CD14-positive monocyte (primary cell): ENCODE measurements at regions not wholly inside any gene's neighbourhood (a gene's known extent, or its start where the extent isn't known, plus 50 kb on each side); places are given as distances from the start of the nearest gene placed in this dataset.

Experiments
- DNase-seq, 3 donors: peaks; one replicate each; pipeline ENCODE4 v3.0.0-alpha.2; 2011 to 2022
- H2AFZ ChIP-seq: 2 replicates; pipeline ENCODE4 v1.6.0; 2012; ENCODE audit warnings: mild to moderate bottlenecking, low read depth, low read length, inconsistent platforms; ENCODE audit not compliant: insufficient read depth, poor library complexity, severe bottlenecking
- H3K27ac ChIP-seq, 2 donors: 1 replicate in 1 of 2; 2 replicates in 1 of 2; pipeline ENCODE4 v1.5.1; 2012 to 2013; ENCODE audit warnings: low read length in 2 of 2, control low read depth in 1 of 2, inconsistent platforms in 1 of 2, low read depth in 1 of 2, mild to moderate bottlenecking in 1 of 2
- H3K27me3 ChIP-seq, 2 donors: one replicate each; pipeline versions ENCODE4 v1.6.0 to v1.6.1; 2011 to 2013; ENCODE audit warnings: low read length in 2 of 2; ENCODE audit not compliant: control insufficient read depth in 2 of 2, insufficient read depth in 2 of 2
- H3K36me3 ChIP-seq, 2 donors: replicated peaks in 1 of 2; 1 replicate in 1 of 2; 2 replicates in 1 of 2; pipeline versions ENCODE4 v1.5.1 to v1.6.1; 2012 to 2013; ENCODE audit warnings: low read length in 2 of 2, control low read depth in 1 of 2, inconsistent platforms in 1 of 2, mild to moderate bottlenecking in 1 of 2; ENCODE audit not compliant: insufficient read depth in 2 of 2, control insufficient read depth in 1 of 2
- H3K4me1 ChIP-seq, 2 donors: 1 replicate in 1 of 2; 2 replicates in 1 of 2; pipeline versions ENCODE4 v1.5.1 to v1.6.1; 2012 to 2013; ENCODE audit warnings: low read length in 2 of 2, control low read depth in 1 of 2, inconsistent platforms in 1 of 2, mild to moderate bottlenecking in 1 of 2, moderate library complexity in 1 of 2; ENCODE audit not compliant: insufficient read depth in 2 of 2, control insufficient read depth in 1 of 2
- H3K4me2 ChIP-seq: replicated peaks from 2 replicates; pipeline ENCODE3; 2012; ENCODE audit warnings: low read length, moderate library complexity, mild to moderate bottlenecking; ENCODE audit not compliant: poor library complexity, severe bottlenecking; ENCODE audit errors: extremely low read depth
- H3K4me3 ChIP-seq, 3 experiments: fragments of 200-600 bp in 1 of 3; sonication (generic) in 1 of 3; replicated peaks in 1 of 3; 1 replicate in 2 of 3; 2 replicates in 1 of 3; pipeline ENCODE4 v1.5.1; 2011 to 2013; ENCODE audit warnings: low read length in 3 of 3, mild to moderate bottlenecking in 3 of 3, control low read depth in 2 of 3, low read depth in 2 of 3, inconsistent platforms in 1 of 3, moderate library complexity in 1 of 3
- H3K79me2 ChIP-seq: 2 replicates; pipeline ENCODE4 v1.6.0; 2012; ENCODE audit warnings: mild to moderate bottlenecking, control low read depth, inconsistent platforms, low read length, moderate library complexity; ENCODE audit not compliant: insufficient read depth
- H3K9ac ChIP-seq: 2 replicates; pipeline ENCODE4 v1.6.0; 2017; ENCODE audit warnings: low read length, mild to moderate bottlenecking; ENCODE audit not compliant: insufficient read depth, poor library complexity, severe bottlenecking
- H3K9me3 ChIP-seq, 2 donors: replicated peaks in 1 of 2; 1 replicate in 1 of 2; 2 replicates in 1 of 2; pipeline versions ENCODE4 v1.5.1 to v1.6.1; 2012 to 2013; ENCODE audit warnings: low read length in 2 of 2, control low read depth in 1 of 2; ENCODE audit not compliant: control insufficient read depth in 1 of 2, insufficient read depth in 1 of 2
- H4K20me1 ChIP-seq: 2 replicates; pipeline ENCODE4 v1.6.0; 2012; ENCODE audit warnings: mild to moderate bottlenecking, low read length, control low read depth, moderate library complexity; ENCODE audit not compliant: insufficient read depth
- H3K27ac Mint-ChIP-seq, 7 donors: one replicate each; pipeline ENCODE4 v1.8.0; 2020; ENCODE audit warnings: mild to moderate bottlenecking in 7 of 7, mixed read lengths in 7 of 7, moderate library complexity in 6 of 7, inconsistent platforms in 2 of 7
- H3K27me3 Mint-ChIP-seq, 3 donors: one replicate each; pipeline ENCODE4 v1.8.0; 2021 to 2022; ENCODE audit warnings: low read depth in 3 of 3, mild to moderate bottlenecking in 3 of 3, mixed read lengths in 3 of 3, moderate library complexity in 3 of 3, inconsistent platforms in 1 of 3
- H3K36me3 Mint-ChIP-seq, 2 donors: one replicate each; pipeline ENCODE4 v1.8.0; 2020; ENCODE audit warnings: mixed read lengths in 2 of 2, inconsistent platforms in 1 of 2, mild to moderate bottlenecking in 1 of 2
- H3K4me1 Mint-ChIP-seq: one replicate; pipeline ENCODE4 v1.8.0; 2020; ENCODE audit warnings: mild to moderate bottlenecking, mixed read lengths
- H3K4me3 Mint-ChIP-seq, 2 donors: one replicate each; pipeline ENCODE4 v1.8.0; 2020; ENCODE audit warnings: mild to moderate bottlenecking in 2 of 2, mixed read lengths in 2 of 2, moderate library complexity in 1 of 2
- H3K9me3 Mint-ChIP-seq, 7 donors: one replicate each; pipeline ENCODE4 v1.8.0; 2020 to 2022; ENCODE audit warnings: mixed read lengths in 7 of 7, mild to moderate bottlenecking in 6 of 7, moderate library complexity in 6 of 7, inconsistent platforms in 2 of 7
- WGBS: methylation state at CpG from one replicate; pipeline ENCODE4 v1.1.5; 2013; ENCODE audit warnings: missing lambda C conversion rate; ENCODE audit not compliant: insufficient coverage; 5-methylcytosine and 5-hydroxymethylcytosine counted together
- intact Hi-C, 2 donors: fragments of 100-400 bp; cut with micrococcal nuclease; formaldehyde crosslinking; loops; one replicate each; pipeline versions ENCODE4 v1.15.0 to v1.15.1; 2023
- TF ChIP-seq, protein P1 (sequence below): fragments of 200-600 bp; IDR thresholded peaks from one replicate; pipeline ENCODE4 v1.8.0; 2022; ENCODE audit warnings: antibody characterized with exemption, mild to moderate bottlenecking

GRCh38 chr9:23945897-23946296 is 119.9 kb upstream of the ELAVL2 start:
- Mint-ChIP-seq H3K27ac (no peak overlapping the region), H3K4me1 (no peaks in the 10 kb centered on the region), H3K36me3 (no peaks in the 10 kb centered on the region), H3K4me3 (no peak overlapping the region), H3K27me3 (no peaks in the 10 kb centered on the region), H3K9me3 (peaks cover 2 to 22% (median 7%) of the 10 kb centered on the region in 7 donors)
- Histone ChIP-seq H3K9ac (no peak overlapping the region), H3K4me1 (no peaks in the 10 kb centered on the region), H3K79me2 (no peaks in the 10 kb centered on the region), H3K9me3 (peaks cover 31 to 33% of the 10 kb centered on the region in 2 donors), H4K20me1 (no peaks in the 10 kb centered on the region), H2AFZ (no peak overlapping the region), H3K4me3 (no peak overlapping the region), H3K4me2 (no peak overlapping the region), H3K27ac (no peak overlapping the region), H3K27me3 (no peaks in the 10 kb centered on the region), H3K36me3 (no peaks in the 10 kb centered on the region)
- no peak for DNase-seq
- 100% methylated on average over 2 of the region's 6 CpGs for WGBS
- intact Hi-C loops = no loop called here
- TF ChIP-seq, protein P1, sequence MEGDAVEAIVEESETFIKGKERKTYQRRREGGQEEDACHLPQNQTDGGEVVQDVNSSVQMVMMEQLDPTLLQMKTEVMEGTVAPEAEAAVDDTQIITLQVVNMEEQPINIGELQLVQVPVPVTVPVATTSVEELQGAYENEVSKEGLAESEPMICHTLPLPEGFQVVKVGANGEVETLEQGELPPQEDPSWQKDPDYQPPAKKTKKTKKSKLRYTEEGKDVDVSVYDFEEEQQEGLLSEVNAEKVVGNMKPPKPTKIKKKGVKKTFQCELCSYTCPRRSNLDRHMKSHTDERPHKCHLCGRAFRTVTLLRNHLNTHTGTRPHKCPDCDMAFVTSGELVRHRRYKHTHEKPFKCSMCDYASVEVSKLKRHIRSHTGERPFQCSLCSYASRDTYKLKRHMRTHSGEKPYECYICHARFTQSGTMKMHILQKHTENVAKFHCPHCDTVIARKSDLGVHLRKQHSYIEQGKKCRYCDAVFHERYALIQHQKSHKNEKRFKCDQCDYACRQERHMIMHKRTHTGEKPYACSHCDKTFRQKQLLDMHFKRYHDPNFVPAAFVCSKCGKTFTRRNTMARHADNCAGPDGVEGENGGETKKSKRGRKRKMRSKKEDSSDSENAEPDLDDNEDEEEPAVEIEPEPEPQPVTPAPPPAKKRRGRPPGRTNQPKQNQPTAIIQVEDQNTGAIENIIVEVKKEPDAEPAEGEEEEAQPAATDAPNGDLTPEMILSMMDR = no peak

GRCh38 chr9:23941051-23941450 is 115.0 kb upstream of the ELAVL2 start:
- Histone ChIP-seq H3K4me2 (no peak overlapping the region), H3K36me3 (no peaks in the 10 kb centered on the region), H3K27ac (no peak overlapping the region), H4K20me1 (no peaks in the 10 kb centered on the region), H3K9ac (no peak overlapping the region), H3K4me1 (no peaks in the 10 kb centered on the region), H3K79me2 (no peaks in the 10 kb centered on the region), H3K4me3 (no peak overlapping the region), H3K9me3 (peaks cover 22 to 27% of the 10 kb centered on the region in 2 donors), H2AFZ (no peak overlapping the region), H3K27me3 (no peaks in the 10 kb centered on the region)
- H3K4me3 Mint-ChIP-seq = no peak overlapping the region
- H3K27ac Mint-ChIP-seq = no peak overlapping the region
- intact Hi-C loops = no loop called here
- no peaks in the 10 kb centered on the region for H3K27me3 Mint-ChIP-seq
- 100% methylated on average over 1 of the region's 3 CpGs for WGBS
- TF ChIP-seq, protein P1 = no peak
- no peaks in the 10 kb centered on the region for H3K4me1 Mint-ChIP-seq
- H3K36me3 Mint-ChIP-seq = no peaks in the 10 kb centered on the region
- H3K9me3 Mint-ChIP-seq = peaks cover 4 to 24% (median 9%) of the 10 kb centered on the region in 7 donors
- no peak for DNase-seq
